Neural cell (in vitro differentiated cells): ENCODE measurements at regions not wholly inside any gene's neighbourhood (a gene's known extent, or its start where the extent isn't known, plus 50 kb on each side); places are given as distances from the start of the nearest gene placed in this dataset.

Experiments used
- H2AFZ ChIP-seq: fragments of 200-600, 300-800 bp; sonication (generic), shearing (Covaris generic); 2 replicates; pipeline ENCODE4 v1.6.0; 2014; ENCODE audit warnings: low read depth, mild to moderate bottlenecking, antibody characterized with exemption, low read length, moderate library complexity
- H3F3A ChIP-seq: fragments of 200-600 bp; shearing (Covaris generic); 2 replicates; pipeline ENCODE4 v1.6.1; 2016; ENCODE audit warnings: mild to moderate bottlenecking, moderate library complexity, mixed read lengths, antibody characterized with exemption, low read length; ENCODE audit not compliant: insufficient read depth, poor library complexity, severe bottlenecking
- H3K27ac ChIP-seq: fragments of 200-600, 300-800 bp; sonication (generic), shearing (Covaris generic); 2 replicates; pipeline ENCODE4 v1.5.1; 2014; ENCODE audit warnings: mild to moderate bottlenecking, low read length, moderate library complexity
- H3K27me3 ChIP-seq: fragments of 300-800, 200-600 bp; sonication (generic), shearing (Covaris generic); 2 replicates; pipeline ENCODE4 v1.6.0; 2014; ENCODE audit warnings: mild to moderate bottlenecking, low read depth, low read length, moderate library complexity; ENCODE audit not compliant: insufficient read depth
- H3K36me3 ChIP-seq: fragments of 300-800, 200-600 bp; sonication (generic), shearing (Covaris generic); 2 replicates; pipeline ENCODE4 v1.5.1; 2014; ENCODE audit warnings: mild to moderate bottlenecking, antibody characterized with exemption, low read length, moderate library complexity; ENCODE audit not compliant: insufficient read depth
- H3K4me2 ChIP-seq: fragments of 300-800, 200-600 bp; sonication (generic), shearing (Covaris generic); 2 replicates; pipeline ENCODE4 v1.6.0; 2014; ENCODE audit warnings: mild to moderate bottlenecking, low read length
- H3K4me3 ChIP-seq: fragments of 300-800, 200-600 bp; sonication (generic), shearing (Covaris generic); 2 replicates; pipeline ENCODE4 v1.5.1; 2014; ENCODE audit warnings: mild to moderate bottlenecking, low read length, moderate library complexity
- H3K79me2 ChIP-seq: fragments of 200-600 bp; shearing (Covaris generic); replicated peaks from 2 replicates; pipeline ENCODE4 v1.6.0; 2014; ENCODE audit warnings: mild to moderate bottlenecking, low read length, moderate library complexity; ENCODE audit not compliant: insufficient read depth
- H3K9ac ChIP-seq: fragments of 300-800, 200-600 bp; sonication (generic), shearing (Covaris generic); 2 replicates; pipeline ENCODE4 v1.6.1; 2016; ENCODE audit warnings: mild to moderate bottlenecking, low read length, mixed read lengths
- H3K9me2 ChIP-seq: fragments of 200-600 bp; shearing (Covaris generic); 2 replicates; pipeline ENCODE4 v1.6.1; 2016; ENCODE audit warnings: mild to moderate bottlenecking, low read length, mixed read lengths; ENCODE audit not compliant: insufficient read depth
- H3K9me3 ChIP-seq: fragments of 200-600, 300-800 bp; sonication (generic), shearing (Covaris generic); 2 replicates; pipeline ENCODE4 v1.6.1; 2016; ENCODE audit warnings: mild to moderate bottlenecking, mixed run types, low read length, moderate library complexity, mixed read lengths
- H4K20me1 ChIP-seq: fragments of 200-600 bp; shearing (Covaris generic); 2 replicates; pipeline ENCODE4 v1.6.1; 2016; ENCODE audit warnings: mild to moderate bottlenecking, mixed run types; ENCODE audit not compliant: insufficient read depth
- CTCF ChIP-seq: fragments of 450-650 bp; IDR thresholded peaks from 2 replicates; pipeline ENCODE4 v1.5.1; 2014; ENCODE audit warnings: antibody characterized with exemption, mild to moderate bottlenecking, moderate library complexity; ENCODE audit not compliant: poor library complexity, severe bottlenecking
- EP300 ChIP-seq: fragments of 450-650 bp; conservative IDR thresholded peaks from 2 replicates; pipeline ENCODE4 v1.6.1; 2014; ENCODE audit warnings: antibody characterized with exemption, mild to moderate bottlenecking, moderate library complexity; ENCODE audit not compliant: poor library complexity, severe bottlenecking
- EZH2 ChIP-seq: fragments of 200-600, 300-800 bp; shearing (Covaris generic), sonication (generic); IDR thresholded peaks from 2 replicates; pipeline ENCODE4 v1.6.1; 2014; ENCODE audit warnings: antibody characterized with exemption, low read length, borderline replicate concordance, mild to moderate bottlenecking; ENCODE audit not compliant: insufficient read depth, poor library complexity, severe bottlenecking
- MXI1 ChIP-seq: fragments of 450-650 bp; conservative IDR thresholded peaks from 2 replicates; pipeline ENCODE4 v1.6.1; 2014; ENCODE audit warnings: antibody characterized with exemption, mild to moderate bottlenecking; ENCODE audit not compliant: poor library complexity, severe bottlenecking
- POLR2AphosphoS5 ChIP-seq: IDR thresholded peaks from 2 replicates; pipeline ENCODE4 v1.6.1; 2012
- RAD21 ChIP-seq: fragments of 450-650 bp; conservative IDR thresholded peaks from 2 replicates; pipeline ENCODE4 v1.6.1; 2014; ENCODE audit warnings: antibody characterized with exemption, mild to moderate bottlenecking, moderate library complexity
- REST ChIP-seq: IDR thresholded peaks from 2 replicates; pipeline ENCODE4 v1.6.1; 2012; ENCODE audit warnings: borderline replicate concordance
- SMC3 ChIP-seq: fragments of 450-650 bp; conservative IDR thresholded peaks from 2 replicates; pipeline ENCODE4 v1.6.1; 2014; ENCODE audit warnings: antibody characterized with exemption, mild to moderate bottlenecking, moderate library complexity; ENCODE audit not compliant: poor library complexity
- TAF1 ChIP-seq: IDR thresholded peaks from 2 replicates; pipeline ENCODE4 v1.6.1; 2012; ENCODE audit warnings: low read depth

GRCh38 chr9:135007601-135008000, 79.9 kb upstream of the OLFM1 start:
- no peak for TF ChIP-seq RAD21
- no peak for TF ChIP-seq TAF1
- no peak for TF ChIP-seq EZH2
- no peak for TF ChIP-seq SMC3
- no peak for TF ChIP-seq MXI1
- TF ChIP-seq POLR2AphosphoS5 = no peak
- TF ChIP-seq CTCF = no peak
- TF ChIP-seq REST = no peak
- no peak for TF ChIP-seq EP300
- Histone ChIP-seq H3K4me2 (no peak overlapping the region), H3K9me2 (no peaks in the 10 kb centered on the region), H3F3A (no peaks in the 10 kb centered on the region), H3K27ac (no peak overlapping the region), H4K20me1 (no peaks in the 10 kb centered on the region), H3K36me3 (no peaks in the 10 kb centered on the region), H3K9me3 (no peaks in the 10 kb centered on the region), H3K79me2 (no peaks in the 10 kb centered on the region), H3K4me3 (no peak overlapping the region), H3K9ac (no peak overlapping the region), H2AFZ (no peak overlapping the region), H3K27me3 (no peaks in the 10 kb centered on the region)

- H4K20me1 ChIP-seq = no peaks in the 10 kb centered on the region
- TF ChIP-seq CTCF = no peak
- TF ChIP-seq EZH2 = no peak
- no peak for TF ChIP-seq TAF1
- TF ChIP-seq MXI1 = no peak
- no peak for TF ChIP-seq REST
- TF ChIP-seq RAD21 = no peak
- TF ChIP-seq POLR2AphosphoS5 = no peak
- TF ChIP-seq SMC3 = no peak
- TF ChIP-seq EP300 = no peak
- H3K27me3 ChIP-seq = no peaks in the 10 kb centered on the region
- no peaks in the 10 kb centered on the region for H3K79me2 ChIP-seq
- no peak overlapping the region for H3K4me3 ChIP-seq
- no peaks in the 10 kb centered on the region for H3K9me3 ChIP-seq
- H3K9me2 ChIP-seq = no peaks in the 10 kb centered on the region
- H3K36me3 ChIP-seq = no peaks in the 10 kb centered on the region
- H3K27ac ChIP-seq = no peak overlapping the region
- no peaks in the 10 kb centered on the region for H3F3A ChIP-seq
- H3K9ac ChIP-seq = no peak overlapping the region
- H3K4me2 ChIP-seq = no peak overlapping the region
- H2AFZ ChIP-seq = no peak overlapping the region
Measured at GRCh38 chr9:135008416-135008815, 79.1 kb upstream of the OLFM1 start.
